GM12878 (cell line): ENCODE measurements at regions not wholly inside any gene's neighbourhood (a gene's known extent, or its start where the extent isn't known, plus 50 kb on each side); places are given as distances from the start of the nearest gene placed in this dataset.

Experiments
- ATAC-seq: fragments of 200-7000 bp; cut with Tn5 transposase; 3 replicates; pipeline ENCODE4 v1.9.1; 2020; ENCODE audit warnings: mild to moderate bottlenecking, moderate library complexity
- BruUV-seq: library from RNA; stranded (reverse); fragments of 400-500 nt; replicated peaks from 2 replicates; lab custom pipeline; 2021; lab: Mats Ljungman, UMichigan
- CTCF ChIA-PET: fragments of 300-600 bp; sonication (Branson Sonifier 250); formaldehyde crosslinking; extraction: SDS; loops from one replicate; lab custom pipeline; 2021; ENCODE audit warnings: inconsistent platforms; lab: Yijun Ruan, JAX
- POLR2A ChIA-PET: fragments of 350-600 bp; formaldehyde crosslinking; extraction: SDS; loops from one replicate; lab custom pipeline; 2021; ENCODE audit warnings: inconsistent platforms; lab: Charles Lee
- RAD21 ChIA-PET: fragments of 300-600 bp; sonication (Branson Sonifier 250); formaldehyde crosslinking; loops from one replicate; lab custom pipeline; 2023; ENCODE audit warnings: antibody characterized with exemption; ENCODE audit not compliant: unreplicated experiment; lab: Charles Lee
- SMC1A ChIA-PET: fragments of 300-600 bp; sonication (Branson Sonifier 250); formaldehyde crosslinking; loops from one replicate; lab custom pipeline; 2023; ENCODE audit not compliant: unreplicated experiment, uncharacterized antibody; lab: Charles Lee
- DNase-seq: peaks from one replicate; pipeline ENCODE4 v3.0.0-alpha.2; 2011; ENCODE audit warnings: low read depth, low spot score
- FAIRE-seq: peaks from 3 replicates; lab custom pipeline; 2011; peaks lifted over from hg19 to GRCh38; lab: Jason Lieb, UNC
- H2AFZ ChIP-seq: 2 replicates; pipeline ENCODE4 v1.6.0; 2011; ENCODE audit warnings: low read depth, low read length, control low read depth; ENCODE audit not compliant: control insufficient read depth
- H3K27ac ChIP-seq: 2 replicates; pipeline ENCODE4 v1.5.1; 2011; ENCODE audit warnings: control low read depth; ENCODE audit not compliant: control insufficient read depth, insufficient read depth
- H3K27me3 ChIP-seq, 2 experiments: replicated peaks in 1 of 2; 2 replicates each; pipeline versions ENCODE4 v1.6.0 to v1.6.1; 2011; ENCODE audit warnings: low read length in 1 of 2; ENCODE audit not compliant: control insufficient read depth in 2 of 2, insufficient read depth in 2 of 2
- H3K36me3 ChIP-seq, 2 experiments: 2 replicates each; pipeline ENCODE4 v1.5.1; 2011; ENCODE audit warnings: low read length in 1 of 2; ENCODE audit not compliant: control insufficient read depth in 2 of 2, insufficient read depth in 2 of 2
- H3K4me1 ChIP-seq: 2 replicates; pipeline ENCODE4 v1.6.1; 2011; ENCODE audit warnings: mild to moderate bottlenecking, low read length, moderate library complexity, mixed read lengths; ENCODE audit not compliant: control insufficient read depth, insufficient read depth
- H3K4me2 ChIP-seq: 2 replicates; pipeline ENCODE4 v1.6.0; 2011; ENCODE audit warnings: control low read depth; ENCODE audit not compliant: control insufficient read depth, insufficient read depth
- H3K4me3 ChIP-seq: fragments of 200-600 bp; sonication (generic); 2 replicates; pipeline ENCODE4 v1.5.1; 2016
- H3K79me2 ChIP-seq: 2 replicates; pipeline ENCODE4 v1.6.0; 2011; ENCODE audit warnings: low read length; ENCODE audit not compliant: control insufficient read depth, insufficient read depth
- H3K9ac ChIP-seq: 2 replicates; pipeline ENCODE4 v1.8.0; 2011; ENCODE audit warnings: low read length, control low read depth, mixed read lengths; ENCODE audit not compliant: control insufficient read depth, insufficient read depth
- H3K9me3 ChIP-seq: replicated peaks from 3 replicates; pipeline ENCODE4 v1.5.1; 2011; ENCODE audit warnings: mild to moderate bottlenecking, low read length; ENCODE audit not compliant: control insufficient read depth, insufficient read depth
- H4K20me1 ChIP-seq: 2 replicates; pipeline ENCODE4 v1.6.0; 2011; ENCODE audit not compliant: control insufficient read depth, insufficient read depth
- ASH2L ChIP-seq: fragments of 300-600, 200-600 bp; sonication (generic); IDR thresholded peaks from 2 replicates; pipeline ENCODE4 v1.6.1; 2017; ENCODE audit warnings: low read depth, mild to moderate bottlenecking, borderline replicate concordance
- ATF7 ChIP-seq: fragments of 450-650 bp; IDR thresholded peaks from 2 replicates; pipeline ENCODE4 v1.6.1; 2016; ENCODE audit warnings: low read depth, mild to moderate bottlenecking
- LARP7 ChIP-seq: fragments of 450-650 bp; IDR thresholded peaks from 2 replicates; pipeline ENCODE4 v1.6.1; 2017; ENCODE audit warnings: mild to moderate bottlenecking
- MEF2A ChIP-seq: IDR thresholded peaks from 2 replicates; pipeline ENCODE4 v1.6.1; 2011; ENCODE audit warnings: low read depth, mild to moderate bottlenecking, low read length, moderate library complexity; ENCODE audit not compliant: insufficient read depth
- NR2C1 ChIP-seq: fragments of 450-650 bp; IDR thresholded peaks from 2 replicates; pipeline ENCODE4 v1.6.1; 2017; ENCODE audit warnings: antibody characterized with exemption, mild to moderate bottlenecking, moderate library complexity
- PAX8 ChIP-seq: fragments of 450-650 bp; IDR thresholded peaks from 2 replicates; pipeline ENCODE4 v1.6.1; 2017; ENCODE audit warnings: mild to moderate bottlenecking, moderate library complexity
- SREBF2 ChIP-seq: IDR thresholded peaks from 2 replicates; pipeline ENCODE4 v1.6.1; 2012; ENCODE audit warnings: mild to moderate bottlenecking, low read length
- TCF12 ChIP-seq: IDR thresholded peaks from 2 replicates; pipeline ENCODE4 v1.6.1; 2011; ENCODE audit warnings: low read depth, mild to moderate bottlenecking, low read length
- TCF7 ChIP-seq: IDR thresholded peaks from 2 replicates; pipeline ENCODE4 v1.6.1; 2014; ENCODE audit warnings: antibody characterized with exemption, borderline replicate concordance
- ZBTB4 ChIP-seq: fragments of 450-650 bp; formaldehyde crosslinking; IDR thresholded peaks from 2 replicates; pipeline ENCODE4 v1.4.0; 2022; ENCODE audit warnings: mild to moderate bottlenecking, moderate library complexity
- ZNF207 ChIP-seq: fragments of 450-650 bp; IDR thresholded peaks from 2 replicates; pipeline ENCODE4 v1.6.1; 2014; ENCODE audit warnings: antibody characterized with exemption, mild to moderate bottlenecking, borderline replicate concordance
- ZNF687 ChIP-seq: fragments of 450-650 bp; IDR thresholded peaks from 2 replicates; pipeline ENCODE4 v1.6.1; 2017; ENCODE audit warnings: mild to moderate bottlenecking, moderate library complexity
- in situ Hi-C: fragments of 300-500 bp; cut with MboI; formaldehyde crosslinking; loops from 9 replicates; pipeline ENCODE4 v1.14.3; 2018; ENCODE audit warnings: mixed read lengths
- intact Hi-C: fragments of 100-400 bp; cut with micrococcal nuclease; formaldehyde crosslinking; loops from one replicate; pipeline ENCODE4 v1.14.2; 2022; ENCODE audit not compliant: unreplicated experiment

- in situ Hi-C loops (no loop called here), intact Hi-C loops (loop anchor here (10.0 kb wide), 1 partner anchor 1546 kb away; no protein-coding TSS in a partner anchor)
- Histone ChIP-seq H3K4me2 (no peak overlapping the region), H3K9ac (no peak overlapping the region), H3K36me3 (no peaks in the 10 kb centered on the region), H4K20me1 (no peaks in the 10 kb centered on the region), H3K79me2 (no peaks in the 10 kb centered on the region), H3K27me3 (no peaks in the 10 kb centered on the region), H3K4me3 (no peak overlapping the region), H2AFZ (no peak overlapping the region), H3K9me3 (no peaks in the 10 kb centered on the region), H3K27ac (no peak overlapping the region), H3K4me1 (no peaks in the 10 kb centered on the region)
- no peak for FAIRE-seq
- no peak for ATAC-seq
- CTCF ChIA-PET, result interaction anchor here (0.9 to 1.1 kb wide), 2 partner anchors 1140 to 1531 kb away, joined by 3 read pairs; no protein-coding TSS in a partner anchor
- no peak for TF ChIP-seq NR2C1
- no peak for TF ChIP-seq ZBTB4 (CRISPR knock-in tag)
- no peak for TF ChIP-seq LARP7
- SMC1A ChIA-PET, result interaction anchor here (0.8 kb wide), 1 partner anchor 8 kb away, joined by 3 read pairs; no protein-coding TSS in a partner anchor
- POLR2A ChIA-PET, result interaction anchor here (0.6 kb wide), 1 partner anchor 16 kb away, joined by 4 read pairs; no protein-coding TSS in a partner anchor
- RAD21 ChIA-PET, result no interaction called here
- no TSS peak for BruUV-seq
- no peak for DNase-seq
Observed at GRCh38 chr2:106638580-106638979, 151.4 kb downstream of the CD8B2 start.

GRCh38 chr2:106642679-106643078 is 155.5 kb downstream of the CD8B2 start:
- intact Hi-C loops (no loop called here), in situ Hi-C loops (no loop called here)
- H2AFZ ChIP-seq, result no peak overlapping the region
- ChIA-PET CTCF (no interaction called here), SMC1A (interaction anchor here (0.6 kb wide), 1 partner anchor 18 kb away, joined by 3 read pairs; no protein-coding TSS in a partner anchor), POLR2A (no interaction called here), RAD21 (no interaction called here)
- H3K79me2 ChIP-seq, result no peaks in the 10 kb centered on the region
- H3K27me3 ChIP-seq, result no peaks in the 10 kb centered on the region
- H3K4me2 ChIP-seq, result no peak overlapping the region
- ATAC-seq, result no peak
- no TSS peak for BruUV-seq
- H3K4me1 ChIP-seq, result no peaks in the 10 kb centered on the region
- H3K9ac ChIP-seq, result no peak overlapping the region
- H3K36me3 ChIP-seq, result no peaks in the 10 kb centered on the region
- FAIRE-seq, result no peak
- no peak for DNase-seq
- H3K4me3 ChIP-seq, result no peak overlapping the region
- H3K9me3 ChIP-seq, result no peaks in the 10 kb centered on the region
- H4K20me1 ChIP-seq, result no peaks in the 10 kb centered on the region
- no peak overlapping the region for H3K27ac ChIP-seq
- no peak for TF ChIP-seq ZNF207
- TF ChIP-seq TCF12, result no peak
- TF ChIP-seq ASH2L, result no peak
- TF ChIP-seq LARP7, result no peak
- no peak for TF ChIP-seq ATF7
- TF ChIP-seq TCF7, result no peak
- no peak for TF ChIP-seq ZNF687
- no peak for TF ChIP-seq MEF2A
- TF ChIP-seq PAX8, result no peak
- no peak for TF ChIP-seq SREBF2
